ENCODE measurements at regions not wholly inside any gene's neighbourhood (a gene's known extent, or its start where the extent isn't known, plus 50 kb on each side); places are given as distances from the start of the nearest gene placed in this dataset.

DNA sequence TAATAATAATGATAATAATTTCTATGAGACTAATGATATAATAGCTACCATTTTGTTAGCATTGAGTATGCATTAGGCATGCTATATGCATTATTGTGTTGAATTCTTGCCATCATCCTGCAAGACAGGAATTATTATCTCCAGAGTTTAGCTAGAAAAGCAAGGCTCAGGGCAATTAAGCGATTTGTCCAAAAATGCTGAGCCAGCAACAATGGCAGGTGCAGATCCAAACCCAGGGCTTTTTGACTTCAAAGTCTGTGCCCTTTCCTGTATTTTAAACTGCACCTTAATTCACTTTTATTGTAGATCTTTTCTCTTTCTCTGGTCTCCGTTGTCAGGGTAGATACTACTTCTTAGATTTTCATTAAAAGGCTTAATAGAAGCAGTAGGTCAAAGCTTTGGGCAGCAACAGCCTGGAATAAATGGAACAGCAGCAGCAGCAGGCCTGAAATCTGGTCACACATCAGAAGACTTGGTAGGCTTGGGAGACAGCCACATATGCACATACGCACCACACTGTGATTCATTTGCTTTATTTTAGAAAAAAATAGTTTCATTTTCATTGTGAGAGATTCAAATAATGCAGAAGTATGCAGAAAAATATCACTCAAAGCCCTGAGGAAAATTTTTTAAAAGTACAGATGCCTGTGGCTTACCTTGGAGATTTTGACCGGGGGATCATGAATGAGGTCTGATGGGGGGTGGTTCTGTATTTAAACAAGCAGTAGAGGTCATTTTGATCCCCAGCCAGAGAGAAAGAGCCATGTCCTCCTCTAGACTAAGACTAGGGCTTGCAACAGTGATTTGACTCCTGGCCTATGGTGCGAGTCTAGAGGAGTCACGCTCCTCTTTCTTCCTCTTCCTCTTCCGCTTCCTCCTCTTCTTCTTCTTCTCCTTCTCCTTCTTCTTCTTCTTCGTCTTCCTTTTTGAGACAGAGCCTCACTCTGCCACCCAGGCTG is 455.7 kb downstream of the TSN start:
- TF ChIP-seq, protein P1, sequence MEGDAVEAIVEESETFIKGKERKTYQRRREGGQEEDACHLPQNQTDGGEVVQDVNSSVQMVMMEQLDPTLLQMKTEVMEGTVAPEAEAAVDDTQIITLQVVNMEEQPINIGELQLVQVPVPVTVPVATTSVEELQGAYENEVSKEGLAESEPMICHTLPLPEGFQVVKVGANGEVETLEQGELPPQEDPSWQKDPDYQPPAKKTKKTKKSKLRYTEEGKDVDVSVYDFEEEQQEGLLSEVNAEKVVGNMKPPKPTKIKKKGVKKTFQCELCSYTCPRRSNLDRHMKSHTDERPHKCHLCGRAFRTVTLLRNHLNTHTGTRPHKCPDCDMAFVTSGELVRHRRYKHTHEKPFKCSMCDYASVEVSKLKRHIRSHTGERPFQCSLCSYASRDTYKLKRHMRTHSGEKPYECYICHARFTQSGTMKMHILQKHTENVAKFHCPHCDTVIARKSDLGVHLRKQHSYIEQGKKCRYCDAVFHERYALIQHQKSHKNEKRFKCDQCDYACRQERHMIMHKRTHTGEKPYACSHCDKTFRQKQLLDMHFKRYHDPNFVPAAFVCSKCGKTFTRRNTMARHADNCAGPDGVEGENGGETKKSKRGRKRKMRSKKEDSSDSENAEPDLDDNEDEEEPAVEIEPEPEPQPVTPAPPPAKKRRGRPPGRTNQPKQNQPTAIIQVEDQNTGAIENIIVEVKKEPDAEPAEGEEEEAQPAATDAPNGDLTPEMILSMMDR (IDR thresholded peaks at IDR 0.05; ENCODE audit: insufficient read depth, low read length), result no peak
- TF ChIP-seq POLR2AphosphoS5 (IDR thresholded peaks at IDR 0.05; ENCODE audit: low read depth) (no peak), SPI1 (IDR thresholded peaks at IDR 0.05; ENCODE audit: borderline replicate concordance, low read depth) (no peak), GABPA (IDR thresholded peaks at IDR 0.05; ENCODE audit: low read depth) (no peak)
- TF ChIP-seq, protein P2, sequence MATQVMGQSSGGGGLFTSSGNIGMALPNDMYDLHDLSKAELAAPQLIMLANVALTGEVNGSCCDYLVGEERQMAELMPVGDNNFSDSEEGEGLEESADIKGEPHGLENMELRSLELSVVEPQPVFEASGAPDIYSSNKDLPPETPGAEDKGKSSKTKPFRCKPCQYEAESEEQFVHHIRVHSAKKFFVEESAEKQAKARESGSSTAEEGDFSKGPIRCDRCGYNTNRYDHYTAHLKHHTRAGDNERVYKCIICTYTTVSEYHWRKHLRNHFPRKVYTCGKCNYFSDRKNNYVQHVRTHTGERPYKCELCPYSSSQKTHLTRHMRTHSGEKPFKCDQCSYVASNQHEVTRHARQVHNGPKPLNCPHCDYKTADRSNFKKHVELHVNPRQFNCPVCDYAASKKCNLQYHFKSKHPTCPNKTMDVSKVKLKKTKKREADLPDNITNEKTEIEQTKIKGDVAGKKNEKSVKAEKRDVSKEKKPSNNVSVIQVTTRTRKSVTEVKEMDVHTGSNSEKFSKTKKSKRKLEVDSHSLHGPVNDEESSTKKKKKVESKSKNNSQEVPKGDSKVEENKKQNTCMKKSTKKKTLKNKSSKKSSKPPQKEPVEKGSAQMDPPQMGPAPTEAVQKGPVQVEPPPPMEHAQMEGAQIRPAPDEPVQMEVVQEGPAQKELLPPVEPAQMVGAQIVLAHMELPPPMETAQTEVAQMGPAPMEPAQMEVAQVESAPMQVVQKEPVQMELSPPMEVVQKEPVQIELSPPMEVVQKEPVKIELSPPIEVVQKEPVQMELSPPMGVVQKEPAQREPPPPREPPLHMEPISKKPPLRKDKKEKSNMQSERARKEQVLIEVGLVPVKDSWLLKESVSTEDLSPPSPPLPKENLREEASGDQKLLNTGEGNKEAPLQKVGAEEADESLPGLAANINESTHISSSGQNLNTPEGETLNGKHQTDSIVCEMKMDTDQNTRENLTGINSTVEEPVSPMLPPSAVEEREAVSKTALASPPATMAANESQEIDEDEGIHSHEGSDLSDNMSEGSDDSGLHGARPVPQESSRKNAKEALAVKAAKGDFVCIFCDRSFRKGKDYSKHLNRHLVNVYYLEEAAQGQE (IDR thresholded peaks at IDR 0.05; ENCODE audit: insufficient replicate concordance, low read depth), result no peak

Data from HL-60 (cell line).